Globus pallidus (tissue), 1 donor: ENCODE measurements at regions not wholly inside any gene's neighbourhood (a gene's known extent, or its start where the extent isn't known, plus 50 kb on each side); places are given as distances from the start of the nearest gene placed in this dataset.

Source experiments
- DNase-seq: peaks from one replicate; pipeline ENCODE4 v3.0.0-alpha.2; 2015; ENCODE audit warnings: low spot score

GRCh38 chr17:77501751-77502625 lies 361.2 kb downstream of the SEC14L1 start:
- no peak for DNase-seq

GRCh38 chr17:77502626-77503292 lies 362.0 kb downstream of the SEC14L1 start:
- DNase-seq: no peak

- no peak for DNase-seq
Observed at GRCh38 chr17:77503293-77503655, 362.5 kb downstream of the SEC14L1 start.

- no peak for DNase-seq
Observed at GRCh38 chr17:77503916-77504651, 363.3 kb downstream of the SEC14L1 start.

- DNase-seq: no peak
Observed at GRCh38 chr17:77504652-77505155, 363.9 kb downstream of the SEC14L1 start.

GRCh38 chr17:77505181-77505639 lies 364.4 kb downstream of the SEC14L1 start:
- DNase-seq: no peak

GRCh38 chr17:77506371-77506991 lies 365.7 kb downstream of the SEC14L1 start:
- DNase-seq: no peak

GRCh38 chr17:77507111-77507885 lies 366.5 kb downstream of the SEC14L1 start:
- DNase-seq: no peak

- DNase-seq: no peak
Observed at GRCh38 chr17:77508047-77508715, 367.4 kb downstream of the SEC14L1 start.

- no peak for DNase-seq
Observed at GRCh38 chr17:77509089-77509488, 368.3 kb downstream of the SEC14L1 start.

GRCh38 chr17:77509599-77509998 lies 368.8 kb downstream of the SEC14L1 start:
- no peak for DNase-seq

GRCh38 chr17:77510133-77510796 lies 369.5 kb downstream of the SEC14L1 start:
- no peak for DNase-seq

- no peak for DNase-seq
Observed at GRCh38 chr17:77511514-77512061, 370.8 kb downstream of the SEC14L1 start.

GRCh38 chr17:77512062-77512946 lies 371.5 kb downstream of the SEC14L1 start:
- DNase-seq: no peak

- no peak for DNase-seq
Observed at GRCh38 chr17:77513045-77513444, 372.3 kb downstream of the SEC14L1 start.

- DNase-seq: no peak
Observed at GRCh38 chr17:77515227-77515626, 374.5 kb downstream of the SEC14L1 start.

GRCh38 chr17:77516902-77517301 lies 376.1 kb downstream of the SEC14L1 start:
- DNase-seq: no peak

- DNase-seq: no peak
Observed at GRCh38 chr17:77521076-77521475, 380.3 kb downstream of the SEC14L1 start.

GRCh38 chr17:77523540-77523939 lies 382.8 kb downstream of the SEC14L1 start:
- DNase-seq: no peak
